NCI-H345 treated with DMSO at 0.1 percent for 48 hours (cell line): ENCODE measurements at regions not wholly inside any gene's neighbourhood (a gene's known extent, or its start where the extent isn't known, plus 50 kb on each side); places are given as distances from the start of the nearest gene placed in this dataset.

Experiments used
- DNase-seq: peaks from one replicate; lab custom pipeline; 2025; ENCODE audit not compliant: unreplicated experiment; lab: John Stamatoyannopoulos, UW

- DNase-seq, result peak; percentile 74
Observed at GRCh38 chr2:13006829-13007717, 290.3 kb downstream of the TRIB2 start.

GRCh38 chr2:13009027-13009642, 292.4 kb downstream of the TRIB2 start:
- no peak for DNase-seq

DNA sequence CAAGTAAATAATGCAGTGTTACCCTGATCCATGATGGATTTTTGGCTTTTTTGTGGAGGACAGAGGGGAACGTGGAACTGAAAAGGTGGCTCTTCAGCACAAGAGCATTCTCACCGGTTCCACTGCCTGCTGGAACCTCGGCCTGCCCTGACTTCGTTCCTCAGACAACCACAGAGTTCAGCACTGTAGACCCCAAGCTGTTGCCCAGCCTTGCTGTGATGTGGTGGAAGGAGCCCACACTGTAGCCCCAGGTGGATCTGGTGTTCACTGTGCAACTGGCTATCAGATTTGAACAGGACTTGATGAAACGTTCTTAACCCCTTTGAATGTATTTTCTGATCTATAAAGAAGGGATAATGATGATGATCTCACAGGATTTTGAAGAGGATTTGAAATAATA, 293.5 kb downstream of the TRIB2 start:
- no peak for DNase-seq

DNA sequence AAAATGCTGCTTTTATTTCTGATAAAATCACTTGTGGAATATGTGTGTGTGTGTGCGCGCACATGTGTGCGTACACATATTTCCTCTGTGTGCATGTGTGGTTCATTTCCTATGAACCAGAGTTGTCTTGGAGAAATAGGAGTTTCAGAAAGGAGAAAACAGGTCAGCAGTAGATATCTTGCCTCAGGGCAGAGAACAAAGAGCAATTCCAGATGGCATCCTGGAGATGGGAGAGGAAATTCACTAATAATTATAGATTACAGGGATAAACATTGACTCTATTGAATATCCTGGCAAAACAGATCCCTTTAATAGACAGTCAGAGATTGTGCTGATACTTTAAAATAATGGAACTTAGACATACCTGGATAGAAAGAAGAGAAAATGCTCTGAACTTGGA, 298.0 kb downstream of the TRIB2 start:
- DNase-seq, result no peak

DNA sequence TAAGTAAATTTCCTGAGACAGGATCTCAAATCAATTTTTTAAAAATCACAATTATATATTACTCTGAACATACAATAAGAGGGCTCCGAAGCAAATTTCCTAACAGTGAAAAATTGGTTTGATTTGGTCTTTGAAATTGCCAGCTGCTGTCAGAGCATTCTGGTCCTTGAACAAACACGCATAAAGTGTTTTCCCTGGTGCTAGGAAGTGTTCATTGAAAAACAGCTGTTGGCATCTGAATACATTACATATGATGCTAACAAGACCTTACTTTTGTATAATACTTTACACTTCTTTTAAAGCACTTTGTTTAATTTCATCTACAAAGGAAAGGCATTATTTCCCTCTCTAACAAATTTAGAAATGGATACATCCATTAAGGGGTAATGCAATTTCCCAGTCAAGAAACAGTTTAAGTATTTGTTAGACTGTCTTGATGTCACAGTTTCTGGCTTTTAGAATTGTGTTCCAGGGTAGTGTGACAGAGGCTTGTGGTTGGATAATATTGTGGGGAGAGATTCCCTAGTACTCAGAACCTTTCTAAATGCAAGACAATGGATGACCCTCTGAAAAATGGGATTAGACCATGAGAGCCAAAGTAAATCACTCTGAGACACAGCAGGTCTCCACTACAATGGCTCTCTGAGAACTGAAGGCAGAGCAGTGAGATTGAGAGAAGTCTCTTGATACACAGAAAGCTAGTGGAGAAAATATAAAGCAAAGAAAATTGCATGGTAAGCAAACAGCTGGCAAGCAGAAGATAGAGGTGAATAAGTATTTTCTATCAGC, 299.0 kb downstream of the TRIB2 start:
- DNase-seq, result peak; percentile 78

DNA sequence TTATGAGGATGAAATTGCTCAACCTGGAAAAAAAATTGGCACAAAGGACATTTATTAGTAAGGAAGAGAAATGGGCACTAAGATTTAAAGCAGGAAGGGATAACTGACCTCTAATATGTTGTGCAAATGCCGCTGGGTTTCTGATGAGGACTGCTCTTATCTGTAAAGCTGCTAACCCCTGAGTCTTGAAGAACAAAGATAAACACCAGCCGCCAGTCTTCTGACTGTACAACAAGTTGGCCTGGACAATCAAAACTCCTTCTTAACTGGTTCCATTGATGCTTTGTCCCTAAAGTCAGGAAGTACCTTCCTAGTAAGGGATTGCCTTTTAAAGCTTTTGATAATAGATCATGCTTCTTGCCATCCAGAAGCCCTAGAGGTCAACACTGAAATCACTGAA, 301.8 kb downstream of the TRIB2 start:
- no peak for DNase-seq

GRCh38 chr2:13019781-13020180, 303.0 kb downstream of the TRIB2 start:
- no peak for DNase-seq

DNA sequence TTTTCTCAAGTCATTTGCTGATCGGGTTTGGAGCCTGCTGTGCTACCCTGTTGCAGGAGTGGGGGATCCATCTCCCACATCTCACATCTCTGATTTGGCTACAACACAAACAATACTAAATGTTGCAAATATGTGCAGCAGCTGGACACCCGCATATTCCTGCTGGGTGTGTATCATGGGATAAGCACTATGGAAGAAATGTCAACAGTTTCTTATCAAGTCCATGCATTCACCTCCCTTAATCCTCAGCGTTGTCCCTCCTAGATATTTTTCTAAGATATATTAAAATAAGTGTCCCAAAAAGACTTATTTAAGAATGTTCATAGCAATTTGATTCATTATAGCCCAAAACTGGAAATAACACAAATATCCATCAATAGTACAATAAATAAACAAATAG, 303.7 kb downstream of the TRIB2 start:
- DNase-seq, result no peak

DNA sequence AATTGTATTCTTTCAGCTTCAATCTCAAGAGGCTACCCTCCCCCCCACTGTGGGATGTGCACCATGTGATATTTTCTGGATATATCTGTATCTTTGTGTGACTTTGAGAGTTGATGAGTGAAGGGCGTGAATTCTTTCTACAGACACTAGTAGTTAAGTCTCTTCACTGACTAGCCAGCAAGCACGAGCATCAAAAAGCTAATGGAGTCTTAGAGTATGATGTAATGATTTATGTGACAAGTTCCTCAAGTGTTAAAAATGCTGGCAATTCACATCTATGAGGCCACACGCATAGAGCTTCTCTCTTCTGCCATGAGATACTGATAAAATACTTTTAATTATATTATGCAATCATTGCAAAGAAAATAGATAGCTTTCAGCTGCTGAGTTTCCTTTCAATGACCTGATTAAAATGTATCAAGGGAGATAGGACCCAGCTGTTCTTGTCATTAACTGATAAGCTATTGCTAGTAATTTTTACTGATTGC, 304.8 kb downstream of the TRIB2 start:
- no peak for DNase-seq

DNA sequence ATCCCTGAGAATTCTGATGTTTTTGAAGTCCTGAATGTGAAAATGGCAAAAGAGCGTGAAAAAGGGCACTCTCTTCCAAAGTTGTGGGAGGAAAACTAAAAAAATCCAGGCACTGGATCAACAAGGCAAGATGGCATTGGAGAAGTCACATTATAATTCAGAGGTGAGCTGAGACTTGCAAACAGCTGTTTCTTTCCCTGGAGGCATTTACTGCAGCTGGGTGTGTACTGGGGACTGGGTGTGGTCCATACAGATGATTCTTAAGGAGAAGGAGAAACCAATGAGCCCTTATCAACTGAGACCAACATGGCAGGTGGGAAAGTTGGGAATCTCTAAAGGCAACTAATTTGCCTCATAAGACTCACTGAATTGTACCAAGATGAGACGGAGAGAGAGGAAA, 313.9 kb downstream of the TRIB2 start:
- no peak for DNase-seq

DNA sequence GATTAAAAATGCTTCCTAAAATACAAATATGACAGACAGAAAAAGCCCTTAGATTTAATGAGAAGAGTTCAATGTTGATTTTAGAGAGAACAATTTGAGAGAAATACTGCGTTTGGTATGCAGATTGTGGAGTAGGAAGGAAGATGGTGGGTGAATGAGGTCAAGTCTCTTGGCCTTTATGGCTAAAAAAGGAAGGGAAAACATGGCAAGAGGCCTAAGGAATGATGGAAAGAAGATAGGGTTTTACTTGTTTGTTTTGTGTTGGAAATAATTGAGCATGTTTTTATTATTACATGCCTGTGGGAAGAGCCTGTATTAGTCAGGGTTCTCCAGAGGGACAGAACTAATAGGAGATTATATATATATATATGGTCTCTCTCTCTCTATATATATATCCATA, 318.1 kb downstream of the TRIB2 start:
- DNase-seq, result no peak

- no peak for DNase-seq
Observed at GRCh38 chr2:13035866-13036265, 319.1 kb downstream of the TRIB2 start.

DNA sequence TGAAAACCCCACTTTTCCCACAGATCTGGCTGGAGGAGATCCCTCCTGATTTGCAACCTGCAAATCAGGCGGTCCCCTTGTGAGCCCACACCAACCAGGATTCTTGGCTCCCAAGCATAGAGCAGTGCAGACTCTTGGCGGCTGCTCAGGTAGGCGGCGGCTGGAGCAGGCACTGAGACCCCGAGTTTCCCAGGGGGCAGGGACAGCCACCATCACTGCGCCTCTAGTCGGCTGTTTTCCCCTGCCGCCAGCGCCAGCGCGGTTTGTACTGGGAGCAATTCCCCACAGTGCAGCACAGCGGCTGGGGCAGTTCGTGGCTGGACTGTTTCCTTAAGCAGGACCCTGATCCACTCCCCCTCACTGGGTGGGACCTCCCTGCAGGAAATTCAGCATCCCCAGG, 323.3 kb downstream of the TRIB2 start:
- DNase-seq, result no peak

GRCh38 chr2:13046557-13047165, 329.9 kb downstream of the TRIB2 start:
- peak; percentile 20 for DNase-seq

- no peak for DNase-seq
Observed at GRCh38 chr2:13050764-13051163, 334.0 kb downstream of the TRIB2 start.

- DNase-seq, result no peak
Observed at GRCh38 chr2:13052547-13052946, 335.8 kb downstream of the TRIB2 start.

DNA sequence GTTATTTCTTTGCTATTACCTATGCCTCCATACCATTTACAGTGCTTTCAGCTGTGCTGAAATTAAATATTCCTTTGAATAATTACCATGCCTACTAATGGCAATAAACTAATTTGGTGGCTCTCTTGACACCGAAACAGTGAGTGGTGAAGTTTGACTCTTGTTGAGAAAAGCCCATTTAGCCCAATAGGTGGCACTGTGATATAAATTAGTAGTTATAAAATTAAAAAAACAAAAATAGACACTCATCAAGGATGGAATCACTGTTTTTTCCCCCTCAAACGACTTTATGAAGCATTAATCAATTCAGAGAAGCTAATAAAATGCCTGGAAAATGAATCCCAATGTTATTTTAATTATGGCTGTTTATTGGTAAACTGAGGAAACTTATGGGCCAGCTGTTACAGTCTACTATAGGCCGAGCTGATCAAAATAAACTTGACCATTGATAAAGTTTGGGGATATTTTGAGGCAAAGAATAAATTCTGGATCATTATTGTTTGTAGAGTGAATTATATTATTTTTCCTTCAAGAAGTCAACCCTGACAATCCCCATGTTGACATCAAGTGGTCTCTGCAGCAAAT, 339.6 kb downstream of the TRIB2 start:
- peak; percentile 18 for DNase-seq

DNA sequence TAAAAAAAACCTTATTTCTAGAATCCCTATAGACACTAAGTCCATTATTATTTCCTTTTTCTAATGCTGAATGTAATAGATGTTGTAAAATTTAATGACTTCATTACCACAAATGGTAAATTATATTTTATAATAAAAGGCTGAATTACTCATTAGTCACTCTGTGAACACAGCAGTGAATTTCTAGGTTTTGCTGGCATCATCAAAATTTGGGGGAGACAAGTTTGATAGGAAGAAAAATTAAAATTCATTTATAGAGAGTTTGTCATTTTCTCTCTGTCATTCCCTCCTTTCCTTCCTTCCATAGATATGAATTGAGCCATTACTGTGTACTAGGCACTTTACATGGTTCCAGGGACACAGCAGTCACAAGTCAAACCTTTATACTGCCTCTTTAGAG, 340.9 kb downstream of the TRIB2 start:
- no peak for DNase-seq

- no peak for DNase-seq
Observed at GRCh38 chr2:13066676-13067075, 349.9 kb downstream of the TRIB2 start.

GRCh38 chr2:13067508-13067907, 350.8 kb downstream of the TRIB2 start:
- no peak for DNase-seq

GRCh38 chr2:13089971-13090370, 373.2 kb downstream of the TRIB2 start:
- DNase-seq, result peak; percentile 30
